COR-L47 (cell line): ENCODE measurements at regions not wholly inside any gene's neighbourhood (a gene's known extent, or its start where the extent isn't known, plus 50 kb on each side); places are given as distances from the start of the nearest gene placed in this dataset.
"Not testable (repeated sequence)": the region's sequence is repeated elsewhere in the genome, so short reads cannot be mapped to it uniquely, and the experiment has no call there.

ENCODE experiments used
- DNase-seq: peaks from one replicate; lab custom pipeline; 2025; lab: John Stamatoyannopoulos, UW

DNA sequence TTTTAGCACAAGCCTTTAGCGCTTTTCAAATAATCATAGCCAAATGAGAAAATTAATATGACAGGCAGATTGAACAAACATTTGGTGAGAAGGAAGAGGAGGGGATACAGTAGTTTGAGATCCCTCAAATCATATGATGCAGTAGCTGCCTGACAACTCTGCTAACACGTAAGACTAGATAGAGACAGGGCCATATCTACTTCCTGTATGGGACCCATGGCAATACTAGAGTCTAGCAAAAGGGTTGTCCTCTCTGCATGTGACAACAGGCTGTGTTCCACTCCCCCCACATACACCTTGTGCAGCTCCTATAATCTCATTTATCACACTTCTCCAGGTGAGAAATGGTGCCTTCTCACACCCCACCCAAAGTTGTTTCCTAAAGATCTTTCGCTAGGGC lies 106.3 kb upstream of the NBPF26 start:
- DNase-seq: not testable (repeated sequence)

- not testable (repeated sequence) for DNase-seq
Measured at GRCh38 chr1:120619867-120620692, 103.7 kb upstream of the NBPF26 start.

GRCh38 chr1:120620693-120620969 lies 103.1 kb upstream of the NBPF26 start:
- DNase-seq: not testable (repeated sequence)

- not testable (repeated sequence) for DNase-seq
Measured at GRCh38 chr1:120621278-120621677, 102.5 kb upstream of the NBPF26 start.

DNA sequence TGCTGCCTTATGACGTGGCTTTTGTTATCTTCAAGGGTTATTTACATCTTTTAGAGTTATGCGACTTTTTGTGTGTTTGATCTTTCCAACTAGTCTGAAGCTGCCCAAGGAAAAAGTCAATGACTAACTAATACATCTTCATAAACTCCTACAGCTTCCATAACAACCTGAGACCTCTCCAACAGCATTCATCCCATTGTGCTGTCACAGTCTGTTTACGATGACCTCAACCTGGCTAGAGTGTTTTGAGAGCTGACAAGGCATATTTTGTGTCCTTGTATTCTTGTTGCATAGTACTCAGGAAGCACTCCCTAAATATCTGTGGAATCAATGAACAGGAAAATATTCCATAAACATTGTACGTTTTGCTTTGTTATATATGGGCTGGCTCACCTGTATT lies 100.2 kb upstream of the NBPF26 start:
- DNase-seq: not testable (repeated sequence)

DNA sequence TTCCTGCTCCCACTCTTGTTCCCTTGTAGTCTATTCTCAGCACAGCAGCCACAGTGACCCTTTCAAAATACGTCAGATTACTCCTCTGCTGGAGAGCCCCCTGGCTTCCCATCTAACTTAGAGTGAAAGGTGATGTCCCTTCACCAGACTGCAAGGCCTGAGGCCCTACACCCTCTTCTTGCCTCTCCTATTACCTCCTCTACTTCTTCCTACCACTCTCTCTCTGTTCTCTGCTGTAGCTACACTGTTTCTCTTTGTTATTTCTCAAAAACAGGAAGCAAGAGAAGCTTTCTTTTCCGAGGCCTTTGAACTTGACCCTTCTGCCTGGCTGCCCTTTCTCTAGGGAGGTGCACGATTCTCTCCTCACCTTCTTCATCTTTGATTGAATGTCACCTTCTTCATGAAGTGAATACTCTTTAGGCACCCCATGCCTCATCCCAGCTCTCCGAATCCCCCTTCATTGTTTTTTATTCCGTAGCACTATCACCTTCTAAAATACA lies 99.1 kb upstream of the NBPF26 start:
- not testable (repeated sequence) for DNase-seq

GRCh38 chr1:120629832-120630455 lies 93.8 kb upstream of the NBPF26 start:
- not testable (repeated sequence) for DNase-seq

DNA sequence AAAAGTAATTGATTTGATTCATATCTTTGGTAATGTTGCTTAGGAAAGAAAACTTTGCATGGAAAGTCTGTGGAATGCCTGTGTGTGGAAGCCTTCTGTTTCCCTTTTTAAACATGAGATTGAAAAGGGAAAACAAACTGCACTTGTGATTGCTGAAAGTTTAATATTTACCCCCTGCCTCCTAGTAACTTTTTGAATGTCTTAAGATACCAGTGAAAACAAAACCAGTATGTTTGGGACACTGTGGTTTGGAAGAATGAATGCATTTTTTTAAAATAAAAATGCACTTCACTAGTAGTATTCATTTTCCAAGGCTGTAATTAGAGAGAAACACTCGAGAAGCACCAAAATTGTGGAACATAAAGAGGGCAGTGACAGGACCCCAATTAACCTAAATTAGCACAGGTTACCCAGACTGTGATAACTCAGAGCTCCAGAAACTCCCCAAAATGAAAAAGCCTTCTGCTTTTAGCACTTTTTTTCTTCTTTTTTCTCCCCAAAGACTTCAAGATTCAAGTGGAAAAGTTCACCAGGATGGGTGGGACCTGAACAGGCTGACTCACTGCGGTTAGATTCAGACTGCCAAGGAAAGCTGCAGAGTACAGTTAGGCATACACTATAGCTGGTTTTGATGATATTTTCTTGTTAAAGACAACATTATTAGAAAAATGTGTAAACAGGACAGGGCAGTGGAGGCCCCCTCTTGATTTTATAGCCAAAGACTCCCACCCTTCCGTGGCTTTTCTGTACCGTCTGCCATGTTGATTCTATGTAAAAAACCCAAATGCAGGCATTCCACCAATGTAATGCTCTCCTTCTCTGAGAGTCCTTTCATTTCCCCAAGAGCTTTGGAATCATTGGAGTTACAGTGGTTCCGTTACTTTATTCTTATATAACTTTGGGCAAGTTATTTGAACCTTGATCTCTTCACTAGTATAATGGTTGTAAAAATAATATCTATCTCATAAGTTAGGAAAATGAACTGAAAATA lies 88.6 kb upstream of the NBPF26 start:
- not testable (repeated sequence) for DNase-seq

DNA sequence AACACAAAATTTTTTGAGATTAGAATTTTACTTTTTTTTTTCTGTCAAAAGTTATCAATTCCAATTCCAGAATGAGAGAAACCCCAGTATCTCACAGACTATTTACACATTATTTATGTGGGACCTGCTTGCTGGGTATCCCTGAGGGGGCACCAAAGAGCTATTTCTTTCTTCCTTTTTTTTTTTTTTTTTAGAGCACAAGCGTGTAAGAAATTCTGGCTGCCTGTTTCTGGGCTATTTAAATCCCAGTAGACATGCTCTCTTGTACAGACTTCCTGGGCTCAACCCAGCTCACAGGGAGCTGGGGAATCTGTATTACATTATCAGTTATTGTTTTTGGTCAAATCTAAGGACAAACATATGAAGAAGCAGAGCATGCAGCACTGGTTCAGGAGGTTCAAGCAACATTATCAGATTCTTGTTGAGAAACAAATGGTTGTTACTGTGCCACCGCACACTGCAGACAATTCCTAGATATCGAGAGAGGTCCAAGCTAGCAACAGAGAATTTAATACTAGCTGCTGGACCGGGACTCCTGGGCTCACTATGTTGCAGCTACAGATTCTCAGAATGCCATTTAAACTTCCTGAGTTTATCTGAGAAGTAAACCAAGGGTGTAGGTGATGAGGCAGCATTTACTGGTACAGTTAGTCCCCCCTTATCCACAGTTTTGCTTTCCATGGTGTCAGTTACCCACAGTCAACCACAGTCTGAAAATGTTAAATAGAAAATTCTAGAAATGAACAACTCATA lies 83.3 kb upstream of the NBPF26 start:
- DNase-seq: not testable (repeated sequence)

DNA sequence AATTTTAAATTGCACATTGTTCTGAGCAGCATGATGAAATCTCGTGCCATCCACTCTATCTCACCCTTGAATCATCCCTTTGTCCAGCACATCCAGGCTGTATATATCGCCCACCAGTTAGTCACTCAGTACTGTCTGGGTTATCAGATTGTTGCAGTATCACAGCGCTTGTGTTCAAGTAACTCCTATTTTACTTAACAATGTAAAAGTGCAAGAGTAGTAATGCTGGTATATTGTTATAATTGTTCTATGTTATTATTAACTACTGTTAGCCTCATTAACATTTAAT lies 82.8 kb upstream of the NBPF26 start:
- not testable (repeated sequence) for DNase-seq

DNA sequence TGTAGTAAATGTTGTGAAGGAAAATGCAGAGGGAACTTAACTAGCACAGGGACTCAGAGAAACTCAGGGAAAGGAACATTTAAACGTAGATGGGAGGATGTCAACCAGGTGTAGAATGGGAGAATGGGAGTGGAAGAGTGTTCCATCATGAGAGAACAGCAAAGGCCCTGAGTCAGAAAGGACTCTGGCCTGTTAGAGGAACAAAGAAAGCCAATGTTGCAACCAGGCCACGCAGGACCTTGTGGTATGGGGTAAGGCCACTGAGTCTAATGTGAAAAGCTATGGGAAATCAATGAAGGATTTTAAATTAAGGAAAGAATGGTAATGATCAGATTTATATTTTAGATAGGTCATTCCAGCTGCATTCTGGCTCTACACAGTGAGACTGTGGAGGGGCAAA lies 76.6 kb upstream of the NBPF26 start:
- DNase-seq: not testable (repeated sequence)

DNA sequence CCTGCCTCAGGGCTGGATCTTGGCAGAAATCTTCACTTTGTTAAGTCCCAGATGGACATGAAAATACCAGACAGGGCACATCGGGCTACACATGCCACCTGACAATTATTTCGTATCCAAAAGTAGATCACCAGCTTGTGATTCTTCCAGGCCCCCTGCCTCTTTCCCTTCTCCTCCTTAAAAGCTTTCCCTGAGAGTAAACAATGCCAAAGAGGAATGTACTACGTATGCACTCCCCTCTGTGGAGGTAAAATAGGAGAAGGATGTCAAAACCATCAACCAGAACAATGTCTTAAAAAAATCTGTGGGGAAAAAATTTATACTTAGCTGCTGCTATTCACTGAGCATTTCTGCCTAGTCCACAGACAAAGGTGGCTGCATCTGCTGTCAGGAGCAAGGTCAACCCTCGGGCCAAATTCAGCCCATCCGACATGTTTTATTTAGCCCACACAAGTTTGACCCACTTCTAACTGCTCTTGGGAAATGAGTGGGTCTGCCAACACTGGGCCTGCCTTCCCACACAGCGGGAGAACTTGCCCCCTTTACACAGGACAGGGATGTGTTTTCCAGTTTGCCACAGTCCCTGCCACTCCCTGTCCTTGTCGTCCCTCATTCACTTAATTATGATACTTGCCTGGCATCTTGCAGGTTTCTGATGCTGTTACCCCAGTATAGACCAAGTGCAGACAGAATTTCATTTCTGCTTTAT lies 74.7 kb upstream of the NBPF26 start:
- DNase-seq: not testable (repeated sequence)

DNA sequence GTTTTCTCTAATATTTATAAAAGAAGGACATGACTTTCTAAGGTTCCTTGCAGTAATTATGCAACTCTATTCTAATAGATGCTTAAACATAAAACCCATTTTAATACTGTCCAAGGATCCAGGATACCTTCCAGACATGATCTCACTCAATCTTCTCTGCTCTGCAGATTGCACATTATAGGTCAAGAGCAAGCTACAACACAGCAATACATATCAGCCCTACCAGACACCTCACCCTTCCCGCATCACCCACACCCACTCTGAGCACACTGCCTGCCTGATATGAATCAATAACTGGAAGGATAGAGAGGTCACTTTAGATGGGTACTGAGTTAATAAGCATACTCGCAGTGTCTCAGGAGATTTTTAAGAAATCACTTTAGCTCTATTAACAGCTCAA lies 74.0 kb upstream of the NBPF26 start:
- DNase-seq: not testable (repeated sequence)

DNA sequence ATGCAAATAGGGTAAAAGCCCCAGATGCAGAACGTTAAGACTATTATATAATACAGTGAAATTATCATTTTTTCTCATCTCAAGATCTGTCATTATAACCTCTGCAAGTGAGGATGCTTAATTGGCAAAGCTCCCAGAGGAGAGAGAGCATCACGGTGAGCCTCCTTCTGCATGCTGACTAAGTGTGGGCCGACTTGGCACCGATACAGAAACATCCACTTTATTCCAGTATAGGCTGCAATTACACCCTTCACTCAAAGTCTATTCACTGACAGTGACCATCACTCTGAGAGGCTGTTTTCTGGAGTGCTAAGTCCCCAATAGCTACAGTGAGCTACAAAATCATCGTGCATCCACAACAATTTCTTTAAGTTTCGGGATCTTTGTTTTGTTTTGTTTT lies 69.6 kb upstream of the NBPF26 start:
- DNase-seq: not testable (repeated sequence)

DNA sequence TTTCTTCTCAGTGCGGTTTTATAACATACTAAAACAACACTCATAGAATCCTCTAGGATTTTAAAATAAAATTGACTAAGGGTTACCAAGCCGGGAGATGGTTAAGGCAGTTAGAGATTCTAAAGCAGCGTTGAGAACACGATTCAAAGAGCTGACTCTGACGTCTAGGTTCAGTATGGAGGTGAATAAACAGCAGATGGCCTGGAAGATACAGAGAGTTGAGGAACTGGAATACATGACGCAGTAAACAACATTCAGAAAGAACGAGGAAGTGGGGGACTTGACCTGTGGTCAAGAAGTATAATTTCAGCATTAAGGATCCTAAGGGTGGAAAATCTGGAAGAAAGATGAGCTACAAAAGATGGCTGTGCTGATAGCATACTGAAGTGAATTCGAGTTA lies 68.4 kb upstream of the NBPF26 start:
- not testable (repeated sequence) for DNase-seq

DNA sequence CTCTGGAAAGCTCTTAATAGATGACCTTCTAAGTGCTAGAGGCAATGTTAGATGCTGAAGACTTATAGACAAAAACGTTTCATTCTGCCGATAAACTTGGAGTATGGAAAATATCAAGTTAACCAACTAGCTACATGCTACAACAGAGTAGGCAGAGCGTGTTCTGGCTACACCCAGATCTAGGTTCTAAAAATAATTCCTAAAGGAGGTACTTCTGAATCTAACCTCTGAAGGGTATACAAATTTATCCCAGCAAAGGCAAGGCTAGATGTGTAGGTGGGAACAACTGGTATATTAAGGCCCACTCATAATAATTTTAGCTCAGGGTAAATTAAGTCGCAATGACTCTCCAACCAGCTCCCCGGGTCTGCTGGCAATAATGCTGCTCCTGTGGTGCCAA lies 67.6 kb upstream of the NBPF26 start:
- DNase-seq: not testable (repeated sequence)

GRCh38 chr1:120657804-120658203 lies 65.9 kb upstream of the NBPF26 start:
- not testable (repeated sequence) for DNase-seq

DNA sequence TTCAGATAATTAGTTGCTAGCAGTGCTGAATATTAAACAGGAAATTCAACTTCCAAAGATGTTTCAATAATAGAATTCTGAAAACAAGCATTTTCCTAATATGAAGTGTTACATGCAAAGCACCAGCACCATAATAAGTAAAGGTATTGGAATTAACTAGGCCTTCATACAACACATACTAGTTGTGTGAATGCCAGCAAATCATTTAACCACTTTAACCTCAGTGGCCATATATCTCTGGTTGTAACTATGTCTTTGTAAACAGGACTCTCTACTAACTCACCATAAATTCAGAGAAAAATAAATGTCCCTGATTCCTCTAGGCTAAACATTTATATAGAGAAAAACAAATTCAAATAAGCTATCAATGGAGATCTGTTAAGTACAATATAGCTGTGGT lies 65.1 kb upstream of the NBPF26 start:
- not testable (repeated sequence) for DNase-seq

DNA sequence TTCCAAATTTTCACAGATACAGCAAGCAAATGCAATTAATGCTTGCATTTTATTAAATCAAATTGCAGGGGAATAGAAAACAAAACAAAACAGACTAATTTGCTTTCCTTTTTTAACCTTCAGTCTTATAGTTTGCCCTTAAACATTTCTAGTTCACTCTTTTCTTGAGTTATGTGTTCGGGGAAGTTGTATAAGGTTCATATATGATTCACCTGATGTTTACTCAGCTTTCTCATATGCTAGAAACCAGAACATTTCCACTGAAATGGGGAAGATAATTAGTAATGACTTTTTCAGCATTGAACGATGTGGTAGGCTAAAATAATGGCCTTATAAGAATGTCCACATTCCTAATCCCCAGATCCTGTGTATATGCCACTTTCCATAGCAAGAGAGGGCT lies 64.6 kb upstream of the NBPF26 start:
- not testable (repeated sequence) for DNase-seq

DNA sequence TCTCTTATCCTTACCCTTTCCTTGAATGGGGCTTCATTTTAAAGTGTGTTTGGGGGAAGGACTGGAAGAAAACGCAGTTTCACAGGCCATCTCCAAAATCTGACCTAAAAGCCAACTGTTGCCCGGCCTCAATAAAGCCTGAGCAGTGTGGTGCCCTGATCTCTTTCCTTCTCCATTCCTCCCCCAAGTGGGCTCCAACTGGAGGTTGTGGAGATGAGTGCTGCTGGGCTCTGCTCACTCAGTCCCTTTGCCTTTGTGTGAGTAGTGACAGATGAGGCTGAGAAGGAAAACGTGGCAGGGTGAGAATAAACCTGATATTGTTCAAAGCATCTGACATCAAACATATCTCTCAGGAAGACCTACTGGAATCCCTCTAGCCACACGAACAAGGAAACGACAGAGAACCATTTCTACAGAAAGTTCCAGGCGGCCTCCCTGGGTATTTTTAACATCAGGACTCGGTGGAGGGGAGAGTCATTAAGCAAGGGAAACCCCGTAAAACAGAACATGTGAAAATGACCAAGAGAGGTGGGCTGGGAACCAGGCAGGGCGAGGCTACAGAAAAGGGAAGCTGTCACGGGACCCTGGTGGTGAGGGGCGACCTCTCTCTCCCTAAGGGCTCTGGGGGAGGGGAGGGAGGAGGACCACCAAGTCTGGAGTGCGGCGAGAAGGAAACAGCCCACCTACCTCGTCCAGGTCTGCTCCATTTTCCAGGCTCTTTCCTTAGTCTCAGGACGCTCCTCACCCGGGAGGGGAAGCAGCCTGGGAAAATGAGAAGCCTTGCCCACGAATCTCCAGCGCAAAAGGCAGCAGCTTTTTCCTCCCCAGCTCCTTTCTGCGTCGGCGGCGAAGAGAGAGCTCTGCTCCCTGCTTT lies 59.1 kb upstream of the NBPF26 start:
- DNase-seq: not testable (repeated sequence)
